SK-N-SH (cell line): ENCODE measurements at regions not wholly inside any gene's neighbourhood (a gene's known extent, or its start where the extent isn't known, plus 50 kb on each side); places are given as distances from the start of the nearest gene placed in this dataset.
"Not testable (repeated sequence)": the region's sequence is repeated elsewhere in the genome, so short reads cannot be mapped to it uniquely, and the experiment has no call there.

ENCODE experiments used
- CTCF ChIA-PET: fragments of 300-600, 350-600 bp; formaldehyde crosslinking; extraction: SDS; loops from one replicate; lab custom pipeline; 2021; lab: Yijun Ruan, JAX
- POLR2A ChIA-PET: fragments of 350-600 bp; sonication (Branson Sonifier 250); formaldehyde crosslinking; extraction: SDS; loops from one replicate; lab custom pipeline; 2020; ENCODE audit warnings: antibody characterized with exemption, inconsistent platforms; lab: Yijun Ruan, JAX
- DNase-seq: peaks from one replicate; pipeline ENCODE4 v3.0.0; 2012
- H2AFZ ChIP-seq: fragments of 200-600 bp; sonication (generic); 2 replicates; pipeline ENCODE4 v1.8.1; 2016; ENCODE audit warnings: antibody characterized with exemption, mild to moderate bottlenecking, low read depth
- H3F3A ChIP-seq: fragments of 200-600 bp; sonication (generic); replicated peaks from 2 replicates; pipeline ENCODE3; 2016; ENCODE audit warnings: antibody characterized with exemption, mild to moderate bottlenecking; ENCODE audit not compliant: insufficient read depth
- H3K27ac ChIP-seq, 2 experiments: fragments of 200-500 bp in 1 of 2; fragments of 200-600 bp in 1 of 2; sonication (Bioruptor generic) in 1 of 2; sonication (generic), shearing (Covaris generic) in 1 of 2; 2 replicates each; pipeline versions ENCODE4 v1.5.1 to v1.6.1; 2014 to 2016; ENCODE audit warnings: low read depth in 2 of 2, inconsistent platforms in 1 of 2, low read length in 1 of 2, mild to moderate bottlenecking in 1 of 2, mixed read lengths in 1 of 2
- H3K27me3 ChIP-seq: fragments of 200-600 bp; sonication (generic), shearing (Covaris generic); 2 replicates; pipeline ENCODE4 v1.6.1; 2016; ENCODE audit warnings: mixed run types; ENCODE audit not compliant: insufficient read depth
- H3K36me3 ChIP-seq, 2 experiments: fragments of 200-500 bp in 1 of 2; fragments of 200-600 bp in 1 of 2; sonication (Bioruptor generic) in 1 of 2; sonication (generic) in 1 of 2; replicated peaks in 1 of 2; 2 replicates each; pipeline versions ENCODE3 to v1.5.1; 2014 to 2016; ENCODE audit warnings: low read length in 1 of 2, mild to moderate bottlenecking in 1 of 2; ENCODE audit not compliant: insufficient read depth in 2 of 2, control insufficient read depth in 1 of 2
- H3K4me1 ChIP-seq, 2 experiments: fragments of 200-500 bp in 1 of 2; fragments of 200-600 bp in 1 of 2; sonication (Bioruptor generic) in 1 of 2; sonication (generic), shearing (Covaris generic) in 1 of 2; 2 replicates each; pipeline versions ENCODE4 v1.5.1 to v1.6.1; 2014 to 2016; ENCODE audit warnings: low read depth in 1 of 2, low read length in 1 of 2, mixed run types in 1 of 2; ENCODE audit not compliant: insufficient read depth in 2 of 2, control insufficient read depth in 1 of 2
- H3K4me2 ChIP-seq: fragments of 200-600 bp; sonication (generic), shearing (Covaris generic); 2 replicates; pipeline ENCODE4 v1.6.1; 2017; ENCODE audit warnings: mixed run types
- H3K4me3 ChIP-seq, 2 experiments: fragments of 200-500 bp in 1 of 2; fragments of 200-600 bp in 1 of 2; sonication (Bioruptor generic) in 1 of 2; sonication (generic), shearing (Covaris generic) in 1 of 2; 2 replicates each; pipeline versions ENCODE4 v1.5.1 to v1.8.1; 2014 to 2016; ENCODE audit warnings: low read depth in 2 of 2, inconsistent platforms in 1 of 2, low read length in 1 of 2, mild to moderate bottlenecking in 1 of 2, mixed read lengths in 1 of 2, moderate library complexity in 1 of 2
- H3K79me2 ChIP-seq: fragments of 200-600 bp; sonication (generic); 2 replicates; pipeline ENCODE4 v1.8.1; 2017; ENCODE audit warnings: mild to moderate bottlenecking; ENCODE audit not compliant: insufficient read depth
- H3K9ac ChIP-seq: fragments of 200-600 bp; sonication (generic); 2 replicates; pipeline ENCODE4 v1.6.1; 2017; ENCODE audit warnings: mixed run types
- H3K9me2 ChIP-seq: fragments of 200-600 bp; sonication (generic); 2 replicates; pipeline ENCODE4 v1.6.1; 2017; ENCODE audit warnings: mixed run types
- H3K9me3 ChIP-seq: fragments of 200-600 bp; sonication (generic); 2 replicates; pipeline ENCODE4 v1.6.1; 2017; ENCODE audit warnings: mixed run types, mild to moderate bottlenecking, moderate library complexity
- H4K20me1 ChIP-seq: fragments of 200-600 bp; sonication (generic); 2 replicates; pipeline ENCODE4 v1.6.1; 2017; ENCODE audit warnings: mild to moderate bottlenecking, mixed run types; ENCODE audit not compliant: insufficient read depth
- WGBS: methylation state at CpG from one replicate; pipeline ENCODE4 v1.1.6; 2017; ENCODE audit warnings: low lambda C conversion rate; 5-methylcytosine and 5-hydroxymethylcytosine counted together

DNA sequence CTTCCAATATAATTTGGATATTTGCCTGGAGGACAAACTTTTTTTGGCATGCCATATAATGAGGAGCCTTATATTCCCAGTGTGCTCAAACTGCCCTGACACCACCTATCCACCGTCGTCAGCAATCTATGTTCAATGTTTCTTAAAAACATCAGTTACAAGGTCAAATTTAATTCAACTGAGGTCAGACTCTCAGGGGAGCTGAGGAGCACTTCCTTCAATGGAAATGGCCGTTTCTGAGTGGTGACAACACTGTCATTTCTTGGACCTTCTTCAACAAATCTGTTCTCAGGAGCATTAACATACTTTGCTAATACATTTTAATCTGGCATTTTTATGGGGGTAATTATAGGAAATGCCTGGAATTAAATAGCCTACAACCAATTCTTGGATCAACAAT lies 90.8 kb upstream of the FBXO28 start:
- H3K79me2 ChIP-seq, CTCF ChIA-PET, H3K9me3 ChIP-seq, H3F3A ChIP-seq, H3K4me2 ChIP-seq, H3K9me2 ChIP-seq, H4K20me1 ChIP-seq, H3K27ac ChIP-seq, POLR2A ChIA-PET, H3K4me3 ChIP-seq, H3K9ac ChIP-seq, H2AFZ ChIP-seq, H3K27me3 ChIP-seq, DNase-seq, H3K36me3 ChIP-seq, H3K4me1 ChIP-seq: not testable (repeated sequence)
- WGBS = 85% methylated on average over 3 of the region's 3 CpGs

- H3K9ac ChIP-seq, H3K9me2 ChIP-seq, H3K4me2 ChIP-seq, H3K36me3 ChIP-seq, H3K27ac ChIP-seq, POLR2A ChIA-PET, H3K9me3 ChIP-seq, H3K4me3 ChIP-seq, H4K20me1 ChIP-seq, H3K4me1 ChIP-seq, DNase-seq, H2AFZ ChIP-seq, CTCF ChIA-PET, H3F3A ChIP-seq, H3K79me2 ChIP-seq, H3K27me3 ChIP-seq: not testable (repeated sequence)
- 65% methylated on average over 4 of the region's 7 CpGs for WGBS
These were observed 91.5 kb upstream of the FBXO28 start for GRCh38 chr1:224022249-224022970.

- DNase-seq, POLR2A ChIA-PET, H3K79me2 ChIP-seq, H3K27ac ChIP-seq, H3K36me3 ChIP-seq, CTCF ChIA-PET, H3K4me2 ChIP-seq, H4K20me1 ChIP-seq, H3K27me3 ChIP-seq, H3F3A ChIP-seq, H3K4me1 ChIP-seq, H3K4me3 ChIP-seq, H3K9me3 ChIP-seq, H2AFZ ChIP-seq, H3K9ac ChIP-seq, H3K9me2 ChIP-seq: not testable (repeated sequence)
- 98% methylated on average over 3 of the region's 3 CpGs for WGBS
These were observed 94.0 kb upstream of the FBXO28 start for GRCh38 chr1:224019866-224020265.

DNA sequence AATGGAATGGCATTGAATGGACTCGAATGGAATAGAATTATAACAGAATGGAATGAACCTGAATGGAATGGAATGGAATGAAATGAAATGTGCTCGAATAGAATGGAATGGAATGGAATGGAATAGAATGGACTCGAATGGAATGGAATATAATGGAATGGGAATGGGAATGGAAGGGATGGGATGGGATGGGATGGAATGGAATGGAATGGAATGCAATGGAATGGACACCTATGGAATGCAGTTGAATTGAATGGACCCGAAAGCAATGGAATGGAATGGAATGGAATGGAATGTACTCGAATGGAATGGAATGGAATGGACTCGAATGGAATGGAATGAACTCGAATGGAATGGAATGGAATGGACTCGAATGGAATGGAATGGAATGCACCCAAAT lies 98.1 kb upstream of the FBXO28 start:
- H3K9ac ChIP-seq, H3K4me3 ChIP-seq, H3K9me2 ChIP-seq, H3K27ac ChIP-seq, H3K79me2 ChIP-seq, H3K27me3 ChIP-seq, H3F3A ChIP-seq, H3K9me3 ChIP-seq, POLR2A ChIA-PET, H3K4me2 ChIP-seq, DNase-seq, H2AFZ ChIP-seq, H3K36me3 ChIP-seq, CTCF ChIA-PET, H3K4me1 ChIP-seq, H4K20me1 ChIP-seq: not testable (repeated sequence)
- 86% methylated on average over 8 of the region's 8 CpGs for WGBS
